Upper lobe of left lung (tissue), 4 donors: ENCODE measurements at regions not wholly inside any gene's neighbourhood (a gene's known extent, or its start where the extent isn't known, plus 50 kb on each side); places are given as distances from the start of the nearest gene placed in this dataset.

ENCODE experiments used
- CTCF ChIP-seq, 6 experiments: fragments of 450-650 bp in 4 of 6; fragments of 200-600 bp in 2 of 6; sonication (generic) in 2 of 6; IDR thresholded peaks; one replicate each; pipeline ENCODE4 v1.5.1; 2016 to 2019; ENCODE audit warnings: antibody characterized with exemption in 6 of 6
- POLR2A ChIP-seq, 4 donors: fragments of 450-650 bp; IDR thresholded peaks; one replicate each; pipeline ENCODE4 v1.5.1; 2016 to 2017; ENCODE audit warnings: antibody characterized with exemption in 4 of 4, mild to moderate bottlenecking in 2 of 4

GRCh38 chr15:31525988-31526665 lies 199.5 kb downstream of the KLF13 start:
- TF ChIP-seq CTCF (IDR thresholded peaks at IDR 0.05) = no peak
- no peak for TF ChIP-seq POLR2A (IDR thresholded peaks at IDR 0.05)
